CD4-positive, alpha-beta T cell (primary cell): ENCODE measurements at regions not wholly inside any gene's neighbourhood (a gene's known extent, or its start where the extent isn't known, plus 50 kb on each side); places are given as distances from the start of the nearest gene placed in this dataset.

Source experiments
- ATAC-seq: fragments of 200-7000 bp; cut with Tn5 transposase; one replicate; pipeline ENCODE4 v1.10.0; 2022; ENCODE audit warnings: mild to moderate bottlenecking; ENCODE audit not compliant: poor library complexity
- CTCF ChIA-PET: fragments of 350-600 bp; sonication (Branson Sonifier 250); formaldehyde crosslinking; loops from one replicate; lab custom pipeline; 2021; ENCODE audit warnings: antibody characterized with exemption, inconsistent platforms; lab: Charles Lee
- POLR2A ChIA-PET: fragments of 350-600 bp; sonication (Branson Sonifier 250); formaldehyde crosslinking; loops from one replicate; lab custom pipeline; 2021; ENCODE audit warnings: antibody characterized with exemption, inconsistent platforms; lab: Charles Lee
- DNase-seq, 14 experiments: peaks; one replicate each; pipeline ENCODE4 v3.0.0-alpha.2; 2013 to 2020; ENCODE audit warnings: mixed read lengths in 2 of 14
- H3K27ac ChIP-seq, 2 donors: one replicate each; pipeline versions ENCODE4 v1.5.1 to v1.7.0; 2013; ENCODE audit warnings: low read length in 2 of 2, low read depth in 1 of 2, mild to moderate bottlenecking in 1 of 2
- H3K27me3 ChIP-seq, 2 experiments: 1 replicate in 1 of 2; 2 replicates in 1 of 2; pipeline versions ENCODE4 v1.6.1 to v1.7.0; 2013; ENCODE audit warnings: low read length in 2 of 2, control low read depth in 1 of 2, mild to moderate bottlenecking in 1 of 2, moderate library complexity in 1 of 2; ENCODE audit not compliant: insufficient read depth in 2 of 2, control insufficient read depth in 1 of 2
- H3K36me3 ChIP-seq: one replicate; pipeline ENCODE4 v1.6.1; 2013; ENCODE audit warnings: low read length, control low read depth; ENCODE audit not compliant: insufficient read depth
- H3K4me1 ChIP-seq: one replicate; pipeline ENCODE4 v1.6.1; 2013; ENCODE audit warnings: low read length, control low read depth; ENCODE audit not compliant: insufficient read depth
- H3K4me3 ChIP-seq: one replicate; pipeline ENCODE4 v1.5.1; 2013; ENCODE audit warnings: mild to moderate bottlenecking, low read length, moderate library complexity
- H3K9me3 ChIP-seq, 2 experiments: 1 replicate in 1 of 2; 2 replicates in 1 of 2; pipeline versions ENCODE4 v1.6.1 to v1.7.0; 2013; ENCODE audit warnings: low read length in 2 of 2, mild to moderate bottlenecking in 2 of 2, control low read depth in 1 of 2, moderate library complexity in 1 of 2; ENCODE audit not compliant: control insufficient read depth in 1 of 2, insufficient read depth in 1 of 2
- H3K27ac Mint-ChIP-seq: one replicate; pipeline ENCODE4 v1.8.0; 2020; ENCODE audit warnings: mixed read lengths
- H3K27me3 Mint-ChIP-seq: one replicate; pipeline ENCODE4 v1.8.0; 2021; ENCODE audit warnings: mixed read lengths
- H3K36me3 Mint-ChIP-seq: one replicate; pipeline ENCODE4 v1.8.0; 2021; ENCODE audit warnings: low read depth, mixed read lengths
- H3K4me1 Mint-ChIP-seq: one replicate; pipeline ENCODE4 v1.8.0; 2021; ENCODE audit warnings: low read depth, mixed read lengths
- H3K4me3 Mint-ChIP-seq: one replicate; pipeline ENCODE4 v1.8.0; 2020; ENCODE audit warnings: mild to moderate bottlenecking, mixed read lengths
- H3K9me3 Mint-ChIP-seq: one replicate; pipeline ENCODE4 v1.8.0; 2020; ENCODE audit warnings: mixed read lengths
- CTCF ChIP-seq: fragments of 200-600 bp; IDR thresholded peaks from one replicate; pipeline ENCODE4 v1.8.0; 2022; ENCODE audit warnings: antibody characterized with exemption, mild to moderate bottlenecking
- intact Hi-C, 2 experiments: fragments of 100-400 bp; cut with DNase I in 1 of 2; cut with micrococcal nuclease in 1 of 2; formaldehyde crosslinking; loops; one replicate each; pipeline versions ENCODE4 v1.15.1 to v1.9.0; 2023 to 2025; cut with DNase I, micrococcal nuclease

- H3K27me3 Mint-ChIP-seq = no peaks in the 10 kb centered on the region
- no peaks in the 10 kb centered on the region for H3K27me3 ChIP-seq
- ChIA-PET POLR2A (no interaction called here), CTCF (no interaction called here)
- H3K9me3 Mint-ChIP-seq = peaks cover 11% of the 10 kb centered on the region
- intact Hi-C loops = no loop called here
- no peak overlapping the region for H3K27ac ChIP-seq
- H3K4me3 Mint-ChIP-seq = no peak overlapping the region
- no peaks in the 10 kb centered on the region for H3K36me3 ChIP-seq
- TF ChIP-seq CTCF = no peak
- no peak overlapping the region for H3K4me3 ChIP-seq
- ATAC-seq (no peak), DNase-seq (peak in 1 of 14 experiments; percentile 6)
- no peaks in the 10 kb centered on the region for H3K4me1 ChIP-seq
- H3K4me1 Mint-ChIP-seq = no peaks in the 10 kb centered on the region
- H3K9me3 ChIP-seq = peaks cover 0 to 16% of the 10 kb centered on the region in 2 experiments
- no peaks in the 10 kb centered on the region for H3K36me3 Mint-ChIP-seq
- H3K27ac Mint-ChIP-seq = no peak overlapping the region
Observed at GRCh38 chr13:86383151-86383550, 583.9 kb upstream of the SLITRK6 start.

DNA sequence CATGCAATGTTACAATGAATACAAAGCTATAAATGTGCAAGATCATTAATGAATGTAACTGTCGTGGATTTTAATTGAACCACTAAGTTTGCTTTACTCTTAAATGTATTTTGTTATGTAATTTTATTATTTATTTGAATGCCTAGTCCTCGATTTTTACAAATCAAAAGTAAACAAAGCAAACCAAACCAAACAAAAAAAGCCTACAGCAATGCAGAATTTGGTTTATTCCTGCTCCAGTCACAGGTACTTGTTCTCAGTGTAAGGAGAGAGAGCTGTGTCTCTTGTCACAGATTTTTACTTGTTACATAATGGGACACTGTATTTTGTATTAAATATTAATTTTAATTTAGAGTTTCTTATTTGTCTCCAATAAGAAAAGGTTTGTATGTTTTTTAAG, 584.3 kb upstream of the SLITRK6 start:
- no peak for TF ChIP-seq CTCF
- no peak for ATAC-seq
- intact Hi-C loops = no loop called here

GRCh38 chr13:86397635-86398034, 598.4 kb upstream of the SLITRK6 start:
- H3K4me3 Mint-ChIP-seq = no peak overlapping the region
- H3K27ac Mint-ChIP-seq = no peak overlapping the region

More for the DNA sequence above, 584.3 kb upstream of the SLITRK6 start:
- DNase-seq = no peak
- POLR2A ChIA-PET = no interaction called here
- H3K9me3 ChIP-seq = peaks cover 0 to 16% of the 10 kb centered on the region in 2 experiments
- no peaks in the 10 kb centered on the region for H3K4me1 Mint-ChIP-seq
- no peaks in the 10 kb centered on the region for H3K27me3 Mint-ChIP-seq
- H3K27me3 ChIP-seq = no peaks in the 10 kb centered on the region
- H3K36me3 ChIP-seq = no peaks in the 10 kb centered on the region
- H3K36me3 Mint-ChIP-seq = no peaks in the 10 kb centered on the region
- no peak overlapping the region for H3K27ac Mint-ChIP-seq
- H3K9me3 Mint-ChIP-seq = peaks cover 9% of the 10 kb centered on the region
- H3K4me3 ChIP-seq = no peak overlapping the region
- H3K27ac ChIP-seq = no peak overlapping the region
- no peak overlapping the region for H3K4me3 Mint-ChIP-seq
- CTCF ChIA-PET = no interaction called here
- no peaks in the 10 kb centered on the region for H3K4me1 ChIP-seq

More at GRCh38 chr13:86397635-86398034, 598.4 kb upstream of the SLITRK6 start:
- no peak overlapping the region for H3K27ac ChIP-seq
- no peak for ATAC-seq
- POLR2A ChIA-PET = no interaction called here
- H3K36me3 ChIP-seq = no peaks in the 10 kb centered on the region
- no peaks in the 10 kb centered on the region for H3K4me1 ChIP-seq
- H3K4me3 ChIP-seq = no peak overlapping the region
- TF ChIP-seq CTCF = no peak
- peaks cover 0 to 7% of the 10 kb centered on the region in 2 experiments for H3K9me3 ChIP-seq
- no peaks in the 10 kb centered on the region for H3K4me1 Mint-ChIP-seq
- H3K27me3 Mint-ChIP-seq = no peaks in the 10 kb centered on the region
- CTCF ChIA-PET = no interaction called here
- H3K36me3 Mint-ChIP-seq = no peaks in the 10 kb centered on the region
- no peak for DNase-seq
- no peaks in the 10 kb centered on the region for H3K27me3 ChIP-seq
- peaks cover 8% of the 10 kb centered on the region for H3K9me3 Mint-ChIP-seq
- intact Hi-C loops = no loop called here
